HFFc6 (cell line): ENCODE measurements at regions not wholly inside any gene's neighbourhood (a gene's known extent, or its start where the extent isn't known, plus 50 kb on each side); places are given as distances from the start of the nearest gene placed in this dataset.

Source experiments
- DNase-seq: peaks from one replicate; pipeline ENCODE4 v3.0.0-alpha.2; 2018
- H3K27ac Mint-ChIP-seq: 2 replicates; pipeline ENCODE4 v1.8.0; 2020; ENCODE audit warnings: mild to moderate bottlenecking, mixed read lengths
- H3K27me3 Mint-ChIP-seq: 2 replicates; pipeline ENCODE4 v1.8.0; 2021; ENCODE audit warnings: mild to moderate bottlenecking, moderate library complexity, mixed read lengths; ENCODE audit not compliant: insufficient read depth
- H3K36me3 Mint-ChIP-seq: 2 replicates; pipeline ENCODE4 v1.8.0; 2021; ENCODE audit warnings: low read depth, mixed read lengths
- H3K4me1 Mint-ChIP-seq: 2 replicates; pipeline ENCODE4 v1.8.0; 2020; ENCODE audit warnings: low read depth, mixed read lengths
- H3K4me3 Mint-ChIP-seq: 2 replicates; pipeline ENCODE4 v1.8.0; 2020; ENCODE audit warnings: mild to moderate bottlenecking, moderate library complexity, mixed read lengths
- H3K9me3 Mint-ChIP-seq: 2 replicates; pipeline ENCODE4 v1.8.0; 2020; ENCODE audit warnings: mild to moderate bottlenecking, mixed read lengths
- TF ChIP-seq, protein P1 (sequence below): fragments of 200-600 bp; sonication (generic); IDR thresholded peaks from 2 replicates; pipeline ENCODE4 v1.5.0; 2021; ENCODE audit warnings: antibody characterized with exemption, mild to moderate bottlenecking

DNA sequence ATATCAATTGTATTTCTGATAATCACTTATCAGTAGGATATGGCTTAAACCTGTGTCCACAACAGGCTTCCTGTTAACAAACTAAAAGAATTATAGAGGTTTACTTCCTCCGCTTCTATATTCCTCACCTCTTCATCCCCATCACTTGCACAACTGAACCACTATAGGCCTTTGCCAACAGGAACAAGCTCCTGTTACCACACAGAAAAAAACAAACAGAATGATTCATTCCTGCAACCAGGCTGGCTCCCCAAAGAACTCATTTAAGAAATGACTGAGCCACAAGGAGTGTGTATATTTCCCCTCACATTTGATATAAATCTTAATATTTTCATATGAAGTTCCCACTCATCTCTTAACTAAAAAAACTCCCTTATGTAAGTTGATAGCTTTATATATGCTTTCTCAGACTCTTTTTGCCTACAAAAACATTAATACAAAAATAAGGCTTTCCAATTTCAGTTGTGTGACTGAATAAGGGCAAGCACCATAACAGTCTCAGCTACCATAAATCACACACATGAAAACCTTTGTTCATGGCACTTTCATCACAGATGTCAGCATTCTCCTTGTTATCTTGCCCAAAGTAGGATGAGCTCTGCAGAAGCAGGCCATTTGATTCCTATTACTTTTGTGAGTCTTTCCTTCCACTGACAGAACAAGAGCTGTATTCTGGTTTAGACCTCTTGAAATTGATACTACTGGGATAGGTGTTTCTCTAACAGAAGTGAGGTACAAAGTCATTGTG is 366.8 kb downstream of the SLITRK1 start:
- TF ChIP-seq, protein P1, sequence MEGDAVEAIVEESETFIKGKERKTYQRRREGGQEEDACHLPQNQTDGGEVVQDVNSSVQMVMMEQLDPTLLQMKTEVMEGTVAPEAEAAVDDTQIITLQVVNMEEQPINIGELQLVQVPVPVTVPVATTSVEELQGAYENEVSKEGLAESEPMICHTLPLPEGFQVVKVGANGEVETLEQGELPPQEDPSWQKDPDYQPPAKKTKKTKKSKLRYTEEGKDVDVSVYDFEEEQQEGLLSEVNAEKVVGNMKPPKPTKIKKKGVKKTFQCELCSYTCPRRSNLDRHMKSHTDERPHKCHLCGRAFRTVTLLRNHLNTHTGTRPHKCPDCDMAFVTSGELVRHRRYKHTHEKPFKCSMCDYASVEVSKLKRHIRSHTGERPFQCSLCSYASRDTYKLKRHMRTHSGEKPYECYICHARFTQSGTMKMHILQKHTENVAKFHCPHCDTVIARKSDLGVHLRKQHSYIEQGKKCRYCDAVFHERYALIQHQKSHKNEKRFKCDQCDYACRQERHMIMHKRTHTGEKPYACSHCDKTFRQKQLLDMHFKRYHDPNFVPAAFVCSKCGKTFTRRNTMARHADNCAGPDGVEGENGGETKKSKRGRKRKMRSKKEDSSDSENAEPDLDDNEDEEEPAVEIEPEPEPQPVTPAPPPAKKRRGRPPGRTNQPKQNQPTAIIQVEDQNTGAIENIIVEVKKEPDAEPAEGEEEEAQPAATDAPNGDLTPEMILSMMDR = no peak
- Mint-ChIP-seq H3K4me3 (no peak overlapping the region), H3K4me1 (peaks cover 11% of the 10 kb centered on the region), H3K36me3 (no peaks in the 10 kb centered on the region), H3K9me3 (peaks cover 6% of the 10 kb centered on the region), H3K27me3 (no peaks in the 10 kb centered on the region), H3K27ac (peak overlapping the region; percentile 10; the same call in 1 of the 2 replicates)
- DNase-seq = peak; percentile 70

DNA sequence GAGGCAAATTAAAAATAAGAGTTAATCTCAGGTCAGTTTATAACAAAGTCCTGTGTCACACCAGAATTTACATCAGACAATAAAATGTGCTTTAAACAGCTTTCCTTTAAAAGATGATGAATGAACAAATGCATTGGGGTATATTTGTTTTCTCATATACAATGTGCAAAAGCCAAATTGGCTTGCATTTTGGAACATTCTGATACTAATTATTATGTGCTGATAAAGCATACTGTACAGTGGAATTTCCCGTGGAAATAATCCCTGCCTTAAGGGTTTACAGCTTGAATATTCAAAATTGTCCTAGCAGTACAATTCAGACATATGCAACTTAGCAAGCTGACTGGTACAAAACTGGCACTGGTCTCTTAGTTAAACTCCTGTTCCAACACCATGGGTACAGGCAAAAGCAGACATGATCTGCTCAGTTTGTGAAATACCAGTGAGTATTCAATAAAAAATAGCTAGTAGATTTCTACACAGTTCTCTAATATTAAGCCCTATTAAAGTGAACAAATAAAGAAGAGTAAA is 373.4 kb downstream of the SLITRK1 start:
- Mint-ChIP-seq H3K36me3 (no peaks in the 10 kb centered on the region), H3K9me3 (no peaks in the 10 kb centered on the region), H3K4me3 (no peak overlapping the region), H3K27me3 (no peaks in the 10 kb centered on the region), H3K27ac (no peak overlapping the region), H3K4me1 (peaks cover 2% of the 10 kb centered on the region)
- no peak for DNase-seq
- TF ChIP-seq, protein P1 = no peak

DNA sequence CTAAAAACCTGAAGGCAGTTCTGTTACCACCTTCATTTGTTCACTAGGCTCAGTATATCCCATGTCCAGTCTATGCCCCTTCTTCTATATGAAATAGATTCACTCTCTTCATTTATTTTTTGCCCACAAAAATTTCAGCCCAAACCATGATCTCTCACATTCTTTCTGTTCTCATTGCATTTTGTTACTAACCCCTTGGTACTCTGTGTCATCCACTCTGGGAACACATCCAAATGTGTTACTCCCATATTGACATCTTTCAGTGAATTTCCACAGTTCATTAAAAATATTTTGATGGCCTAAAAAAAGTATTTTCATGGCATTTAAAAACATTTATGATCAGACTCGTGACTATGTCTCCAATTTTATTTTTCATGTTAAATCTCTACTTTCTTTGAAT is 378.9 kb downstream of the SLITRK1 start:
- Mint-ChIP-seq H3K4me1 (peaks cover 28% of the 10 kb centered on the region), H3K27ac (0 out of 2 replicates have a peak overlapping the region, but pooled peaks have one; percentile 3), H3K9me3 (no peaks in the 10 kb centered on the region), H3K27me3 (peaks cover 1% of the 10 kb centered on the region; the same call in 1 of the 2 replicates), H3K4me3 (no peak overlapping the region), H3K36me3 (peaks cover 4% of the 10 kb centered on the region)
- DNase-seq = peak; percentile 62
- TF ChIP-seq, protein P1 = no peak

DNA sequence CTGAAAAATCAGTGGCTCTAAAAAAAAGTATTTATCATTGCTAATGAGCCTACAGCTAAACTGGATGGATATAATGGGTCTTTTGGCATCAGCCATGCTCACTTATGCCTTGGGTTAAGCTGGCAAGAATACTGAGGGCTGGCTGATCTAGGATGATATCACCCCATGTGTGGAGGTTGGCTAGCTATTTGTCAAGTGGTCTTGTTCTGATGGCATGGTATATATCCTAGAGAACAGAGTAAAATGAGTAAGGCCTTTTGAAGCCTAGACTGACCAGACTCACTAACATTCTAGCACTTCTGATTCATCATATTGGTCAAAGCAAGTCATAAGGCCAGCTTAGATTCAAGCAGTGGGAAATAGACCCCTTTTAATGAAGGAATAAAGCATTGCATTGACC is 383.0 kb downstream of the SLITRK1 start:
- H3K27ac Mint-ChIP-seq = peak overlapping the region; percentile 6; the same call in 1 of the 2 replicates
- DNase-seq = peak; percentile 36
- no peak overlapping the region for H3K4me3 Mint-ChIP-seq
- H3K27me3 Mint-ChIP-seq = peaks cover 1% of the 10 kb centered on the region; the same call in 1 of the 2 replicates
- TF ChIP-seq, protein P1 = no peak
- peaks cover 42% of the 10 kb centered on the region for H3K4me1 Mint-ChIP-seq
- H3K9me3 Mint-ChIP-seq = no peaks in the 10 kb centered on the region
- H3K36me3 Mint-ChIP-seq = peaks cover 4% of the 10 kb centered on the region

DNA sequence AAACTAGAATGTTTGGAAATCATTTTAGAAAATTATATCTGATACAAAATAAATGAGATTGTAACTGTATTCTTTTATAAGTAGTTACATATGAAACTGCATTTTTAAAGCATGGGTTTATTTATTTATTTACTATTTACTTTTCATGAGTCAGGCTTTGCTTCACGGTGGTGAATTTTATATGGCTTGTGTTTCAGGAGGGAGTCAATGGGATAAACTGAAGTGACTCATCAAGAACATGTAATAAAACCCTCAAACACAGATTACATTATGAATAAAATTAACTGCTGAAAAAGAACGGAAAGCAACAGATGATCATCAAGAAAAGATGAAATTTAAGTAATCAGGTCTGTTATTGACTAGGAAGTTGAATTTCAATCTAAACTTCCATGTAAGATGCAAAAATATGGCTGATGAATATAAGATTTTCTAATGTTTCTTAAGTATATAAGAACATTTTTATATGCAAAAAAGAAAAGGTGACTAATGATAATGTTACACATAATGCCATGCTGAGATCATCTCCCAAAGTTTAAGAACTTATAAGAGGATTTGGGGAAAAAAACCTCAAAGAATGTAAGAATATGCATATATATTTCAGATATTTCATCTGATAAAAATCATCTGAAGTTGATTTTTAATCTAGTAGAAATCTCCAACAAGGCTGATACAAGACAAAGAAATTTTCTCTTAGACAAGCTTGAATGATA is 383.6 kb downstream of the SLITRK1 start:
- DNase-seq = peak; percentile 83
- TF ChIP-seq, protein P1 = no peak
- Mint-ChIP-seq H3K4me3 (no peak overlapping the region; the same call in 1 of the 2 replicates), H3K4me1 (peaks cover 39% of the 10 kb centered on the region), H3K27me3 (peaks cover 1% of the 10 kb centered on the region; the same call in 1 of the 2 replicates), H3K36me3 (peaks cover 4% of the 10 kb centered on the region), H3K9me3 (no peaks in the 10 kb centered on the region), H3K27ac (peak overlapping the region; percentile 23; the same call in 1 of the 2 replicates)
